HG03521 (cell line): ENCODE measurements at regions not wholly inside any gene's neighbourhood (a gene's known extent, or its start where the extent isn't known, plus 50 kb on each side); places are given as distances from the start of the nearest gene placed in this dataset.
"Not testable (repeated sequence)": the region's sequence is repeated elsewhere in the genome, so short reads cannot be mapped to it uniquely, and the experiment has no call there.

ENCODE experiments used
- ATAC-seq: cut with Tn5 transposase; IDR thresholded peaks from one replicate; pipeline ENCODE4 v1.9.1; 2021; ENCODE audit warnings: mild to moderate bottlenecking, moderate library complexity; ENCODE audit not compliant: unreplicated experiment

GRCh38 chr6:87772597-87773530 is 70.8 kb upstream of the AKIRIN2 start:
- ATAC-seq = no peak

- no peak for ATAC-seq
These were observed 65.4 kb upstream of the AKIRIN2 start for GRCh38 chr6:87767478-87767877.

GRCh38 chr6:87766211-87766610 is 64.2 kb upstream of the AKIRIN2 start:
- no peak for ATAC-seq

DNA sequence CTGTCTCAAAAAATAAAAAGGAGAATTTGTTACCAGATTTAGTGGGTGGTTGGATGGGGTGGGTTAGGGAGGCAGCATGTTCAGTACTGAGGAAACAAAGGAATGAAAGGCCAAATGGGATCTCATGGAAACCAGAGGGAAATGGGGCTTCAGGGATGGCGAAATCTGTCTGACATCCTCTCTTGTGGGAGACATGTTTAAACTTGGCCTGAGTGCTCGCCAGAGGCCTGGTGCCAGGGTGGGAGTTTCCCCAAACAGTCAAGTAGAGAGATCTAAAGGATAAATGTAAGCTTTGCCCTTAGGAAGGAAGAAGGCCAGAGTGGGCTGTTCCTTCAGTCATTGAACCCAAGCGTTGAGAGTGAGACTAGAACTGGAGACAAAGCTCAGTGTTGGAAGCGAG is 61.9 kb upstream of the AKIRIN2 start:
- no peak for ATAC-seq

DNA sequence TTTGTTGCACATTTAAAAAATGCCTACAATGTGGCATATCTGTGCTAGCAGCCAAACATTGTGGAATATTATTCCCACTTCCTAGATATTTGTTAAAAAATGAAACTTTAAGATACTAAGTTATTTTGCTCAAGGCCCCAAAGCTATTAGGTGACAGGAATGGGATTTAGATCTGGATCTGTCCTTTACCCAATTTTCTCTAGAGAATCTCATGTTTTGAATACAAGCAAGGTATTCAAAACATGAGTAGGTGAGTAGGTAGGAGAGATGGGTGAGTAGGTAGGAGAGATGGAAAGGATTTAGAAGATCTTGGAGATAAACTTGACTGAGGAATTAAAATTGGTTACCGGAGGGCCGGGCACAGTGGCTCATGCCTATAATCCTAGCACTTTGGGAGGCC is 61.2 kb upstream of the AKIRIN2 start:
- ATAC-seq = no peak

DNA sequence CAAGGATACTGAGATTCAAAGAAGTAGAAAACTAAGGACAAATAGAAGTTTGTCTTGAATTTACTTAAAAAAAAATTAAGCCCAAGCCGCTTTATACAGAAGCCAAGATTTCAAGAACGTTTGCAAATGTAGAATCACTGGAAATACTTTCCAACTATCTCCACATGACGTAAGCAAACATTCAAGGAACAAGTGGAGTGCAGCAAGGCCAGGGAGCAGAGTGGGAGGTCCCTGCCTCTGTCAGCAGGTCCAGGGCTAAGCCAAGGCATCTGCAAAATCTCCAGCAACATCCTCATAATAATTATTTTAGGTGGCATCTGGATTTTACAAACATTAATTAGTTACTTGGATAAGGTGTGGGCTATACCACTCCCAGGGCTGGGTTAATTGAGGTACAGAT is 60.1 kb upstream of the AKIRIN2 start:
- ATAC-seq = no peak

- ATAC-seq = no peak
These were observed 55.8 kb upstream of the AKIRIN2 start for GRCh38 chr6:87757792-87758191.

DNA sequence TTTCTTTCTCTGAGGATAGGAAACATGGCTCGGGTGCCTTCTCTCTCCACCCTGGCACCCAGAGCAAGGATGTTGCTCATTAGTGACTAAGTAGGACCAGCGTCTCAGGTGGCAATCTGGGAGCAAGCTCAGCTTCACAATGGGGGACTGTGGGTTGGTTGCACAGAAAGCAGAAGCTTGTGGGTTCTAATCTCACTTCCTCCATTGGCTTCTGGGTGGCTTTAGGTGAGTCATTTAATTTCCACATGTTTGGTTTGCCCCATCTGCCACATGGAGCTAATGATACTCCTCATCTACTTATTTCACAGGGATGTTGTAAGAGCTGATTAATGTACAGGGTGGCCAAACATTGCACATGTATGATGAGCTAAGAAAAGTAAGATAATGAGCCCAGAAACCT is 54.8 kb upstream of the AKIRIN2 start:
- ATAC-seq = peak; percentile 90

DNA sequence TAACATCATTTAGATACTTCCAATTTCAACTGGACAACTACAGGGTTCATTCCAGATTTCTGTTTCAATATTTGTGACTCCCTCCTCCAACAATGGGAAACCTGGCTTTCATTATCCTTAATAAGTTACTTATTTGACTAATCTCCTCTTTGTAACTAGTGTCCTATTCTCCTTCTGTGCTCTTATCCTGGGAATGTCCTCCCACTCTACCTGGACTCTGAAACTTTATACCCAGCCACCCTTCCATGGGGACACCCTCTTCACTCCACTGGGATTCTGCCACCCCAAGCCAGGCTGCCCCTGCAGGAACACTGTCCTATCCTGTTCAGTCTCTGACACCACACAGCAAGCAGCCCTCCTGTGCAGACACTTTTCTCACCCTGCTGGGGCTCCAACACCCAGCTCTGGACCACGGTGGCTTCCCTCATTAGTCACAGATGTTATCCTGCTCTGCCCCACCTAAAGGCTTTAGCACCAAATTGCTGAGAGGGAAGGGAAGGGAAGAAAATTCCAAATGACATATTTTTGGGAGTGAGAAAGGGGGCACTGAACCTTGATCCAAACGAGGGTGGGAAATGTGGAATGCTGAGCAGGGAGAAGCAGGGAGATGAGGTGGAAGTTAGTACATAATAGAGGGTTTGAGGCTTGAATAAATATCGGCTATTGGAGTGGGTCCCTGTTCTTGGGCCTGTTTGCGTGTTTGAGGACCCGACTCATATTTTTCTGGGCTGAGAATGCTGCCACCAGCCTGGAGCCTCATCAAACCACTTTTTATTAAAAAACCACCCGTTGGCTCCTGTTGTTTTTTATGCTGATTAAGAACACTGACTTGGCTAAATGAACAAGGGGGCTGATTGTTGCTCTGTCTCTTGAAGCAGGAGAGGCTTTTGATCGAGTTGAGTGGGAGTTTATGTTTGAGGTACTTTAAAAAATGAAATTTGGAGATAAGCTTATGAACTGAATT is 54.0 kb upstream of the AKIRIN2 start:
- no peak for ATAC-seq

- peak; percentile 49 for ATAC-seq
These were observed 52.8 kb upstream of the AKIRIN2 start for GRCh38 chr6:87754828-87755227.

- ATAC-seq = no peak
These were observed 51.2 kb upstream of the AKIRIN2 start for GRCh38 chr6:87753131-87753685.

DNA sequence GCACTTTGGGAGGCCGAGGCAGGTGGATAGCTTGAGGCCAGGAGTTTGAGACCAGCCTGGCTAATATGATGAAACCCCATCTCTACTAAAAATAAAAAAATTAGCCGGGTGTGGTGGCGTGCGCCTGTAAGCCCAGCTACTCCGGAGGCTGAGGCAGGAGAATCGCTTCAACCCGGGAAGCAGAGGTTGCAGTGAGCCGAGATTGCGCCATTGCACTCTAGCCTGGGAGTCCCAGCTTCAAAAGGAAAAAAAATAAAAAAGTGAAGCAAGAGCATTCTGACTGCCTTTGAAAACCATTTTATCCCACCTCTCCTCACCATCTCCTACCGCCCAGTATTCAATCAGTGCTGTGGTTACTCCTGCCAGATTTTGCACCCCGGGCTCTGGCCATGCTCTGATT is 50.5 kb upstream of the AKIRIN2 start:
- ATAC-seq = not testable (repeated sequence)
